HuH-7.5 (cell line): ENCODE measurements at regions not wholly inside any gene's neighbourhood (a gene's known extent, or its start where the extent isn't known, plus 50 kb on each side); places are given as distances from the start of the nearest gene placed in this dataset.

Experiments
- DNase-seq: peaks from one replicate; pipeline ENCODE4 v3.0.0; 2011; ENCODE audit warnings: low spot score

GRCh38 chr4:46594661-46595060 is 204.7 kb upstream of the GABRA2 start:
- DNase-seq: no peak

- DNase-seq: no peak
Observed at GRCh38 chr4:46586566-46586965, 196.6 kb upstream of the GABRA2 start.

GRCh38 chr4:46581677-46582076 is 191.7 kb upstream of the GABRA2 start:
- no peak for DNase-seq

GRCh38 chr4:46554760-46555465 is 165.0 kb upstream of the GABRA2 start:
- DNase-seq: no peak

GRCh38 chr4:46550471-46550870 is 160.5 kb upstream of the GABRA2 start:
- DNase-seq: no peak

- DNase-seq: no peak
Observed at GRCh38 chr4:46549125-46549524, 159.2 kb upstream of the GABRA2 start.

- DNase-seq: no peak
Observed at GRCh38 chr4:46524751-46525150, 134.8 kb upstream of the GABRA2 start.

GRCh38 chr4:46520361-46520760 is 130.4 kb upstream of the GABRA2 start:
- no peak for DNase-seq

- no peak for DNase-seq
Observed at GRCh38 chr4:46515940-46516339, 126.0 kb upstream of the GABRA2 start.

GRCh38 chr4:46508216-46508615 is 118.3 kb upstream of the GABRA2 start:
- no peak for DNase-seq

GRCh38 chr4:46506876-46507275 is 116.9 kb upstream of the GABRA2 start:
- DNase-seq: no peak

- no peak for DNase-seq
Observed at GRCh38 chr4:46505131-46505530, 115.2 kb upstream of the GABRA2 start.

GRCh38 chr4:46503739-46504138 is 113.8 kb upstream of the GABRA2 start:
- DNase-seq: no peak

- no peak for DNase-seq
Observed at GRCh38 chr4:46492394-46492793, 102.5 kb upstream of the GABRA2 start.

- DNase-seq: no peak
Observed at GRCh38 chr4:46491455-46491854, 101.5 kb upstream of the GABRA2 start.

GRCh38 chr4:46484881-46485280 is 95.0 kb upstream of the GABRA2 start:
- no peak for DNase-seq

GRCh38 chr4:46462733-46463132 is 72.8 kb upstream of the GABRA2 start:
- no peak for DNase-seq

GRCh38 chr4:46459308-46459707 is 69.4 kb upstream of the GABRA2 start:
- DNase-seq: no peak

- no peak for DNase-seq
Observed at GRCh38 chr4:46450556-46450955, 60.6 kb upstream of the GABRA2 start.

GRCh38 chr4:46445710-46446314 is 55.9 kb upstream of the GABRA2 start:
- DNase-seq: peak; percentile 22

- no peak for DNase-seq
Observed at GRCh38 chr4:46444318-46445000, 54.5 kb upstream of the GABRA2 start.

GRCh38 chr4:46442963-46443362 is 53.0 kb upstream of the GABRA2 start:
- no peak for DNase-seq

- no peak for DNase-seq
Observed at GRCh38 chr4:46441136-46441859, 51.4 kb upstream of the GABRA2 start.
